ENCODE measurements at regions not wholly inside any gene's neighbourhood (a gene's known extent, or its start where the extent isn't known, plus 50 kb on each side); places are given as distances from the start of the nearest gene placed in this dataset.

DNA sequence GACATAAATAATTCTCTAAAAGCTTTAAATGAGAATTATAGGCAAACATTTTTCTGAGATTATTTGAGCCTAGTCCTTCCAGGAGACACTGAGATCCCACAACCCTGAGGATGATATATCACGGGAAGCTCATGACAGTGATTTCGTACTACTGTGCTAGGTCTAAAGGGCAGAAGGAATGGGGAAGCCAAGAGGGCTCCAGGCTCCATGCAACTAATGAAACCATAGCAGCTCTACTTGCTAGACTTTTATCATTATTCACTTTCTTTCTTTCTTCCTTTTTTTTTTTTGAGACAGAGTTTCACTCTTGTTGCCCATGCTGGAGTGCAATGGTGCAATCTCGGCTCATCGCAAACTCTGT, 57.3 kb upstream of the SGK1 start:
- H3K27ac ChIP-seq (ENCODE audit: low read length): no peak overlapping the region
- no peaks in the 10 kb centered on the region for H3K27me3 ChIP-seq (replicated peaks; ENCODE audit: insufficient read depth, low read length)
- H3K4me3 ChIP-seq (ENCODE audit: low read length): no peak overlapping the region
- DNase-seq: no peak
- H3K9ac ChIP-seq (ENCODE audit: low read length): no peak overlapping the region
- H4K20me1 ChIP-seq (ENCODE audit: insufficient read depth, low read length): no peaks in the 10 kb centered on the region
- H3K9me3 ChIP-seq (replicated peaks; ENCODE audit: insufficient read depth, low read length): no peaks in the 10 kb centered on the region
- no peaks in the 10 kb centered on the region for H3F3A ChIP-seq (ENCODE audit: insufficient read depth, low read length)
- no peak overlapping the region for H2AFZ ChIP-seq (ENCODE audit: low read length)
- H3K36me3 ChIP-seq (replicated peaks; ENCODE audit: insufficient read depth, low read length): no peaks in the 10 kb centered on the region
- no peak for TF ChIP-seq EZH2phosphoT487 (IDR thresholded peaks at IDR 0.05; ENCODE audit: low read length)
- TF ChIP-seq, protein P1, sequence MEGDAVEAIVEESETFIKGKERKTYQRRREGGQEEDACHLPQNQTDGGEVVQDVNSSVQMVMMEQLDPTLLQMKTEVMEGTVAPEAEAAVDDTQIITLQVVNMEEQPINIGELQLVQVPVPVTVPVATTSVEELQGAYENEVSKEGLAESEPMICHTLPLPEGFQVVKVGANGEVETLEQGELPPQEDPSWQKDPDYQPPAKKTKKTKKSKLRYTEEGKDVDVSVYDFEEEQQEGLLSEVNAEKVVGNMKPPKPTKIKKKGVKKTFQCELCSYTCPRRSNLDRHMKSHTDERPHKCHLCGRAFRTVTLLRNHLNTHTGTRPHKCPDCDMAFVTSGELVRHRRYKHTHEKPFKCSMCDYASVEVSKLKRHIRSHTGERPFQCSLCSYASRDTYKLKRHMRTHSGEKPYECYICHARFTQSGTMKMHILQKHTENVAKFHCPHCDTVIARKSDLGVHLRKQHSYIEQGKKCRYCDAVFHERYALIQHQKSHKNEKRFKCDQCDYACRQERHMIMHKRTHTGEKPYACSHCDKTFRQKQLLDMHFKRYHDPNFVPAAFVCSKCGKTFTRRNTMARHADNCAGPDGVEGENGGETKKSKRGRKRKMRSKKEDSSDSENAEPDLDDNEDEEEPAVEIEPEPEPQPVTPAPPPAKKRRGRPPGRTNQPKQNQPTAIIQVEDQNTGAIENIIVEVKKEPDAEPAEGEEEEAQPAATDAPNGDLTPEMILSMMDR (IDR thresholded peaks at IDR 0.05; ENCODE audit: low read length): no peak
- TF ChIP-seq EZH2 (optimal IDR thresholded peaks at IDR 0.05; ENCODE audit: low read depth, low read length): no peak
- no peak overlapping the region for H3K4me2 ChIP-seq (ENCODE audit: low read depth, low read length)
- H3K4me1 ChIP-seq (ENCODE audit: low read length): peaks cover 24% of the 10 kb centered on the region
- H3K79me2 ChIP-seq (ENCODE audit: low read length): no peaks in the 10 kb centered on the region
- H3K9me2 ChIP-seq (replicated peaks; ENCODE audit: insufficient read depth, low read length): no peaks in the 10 kb centered on the region

DNA sequence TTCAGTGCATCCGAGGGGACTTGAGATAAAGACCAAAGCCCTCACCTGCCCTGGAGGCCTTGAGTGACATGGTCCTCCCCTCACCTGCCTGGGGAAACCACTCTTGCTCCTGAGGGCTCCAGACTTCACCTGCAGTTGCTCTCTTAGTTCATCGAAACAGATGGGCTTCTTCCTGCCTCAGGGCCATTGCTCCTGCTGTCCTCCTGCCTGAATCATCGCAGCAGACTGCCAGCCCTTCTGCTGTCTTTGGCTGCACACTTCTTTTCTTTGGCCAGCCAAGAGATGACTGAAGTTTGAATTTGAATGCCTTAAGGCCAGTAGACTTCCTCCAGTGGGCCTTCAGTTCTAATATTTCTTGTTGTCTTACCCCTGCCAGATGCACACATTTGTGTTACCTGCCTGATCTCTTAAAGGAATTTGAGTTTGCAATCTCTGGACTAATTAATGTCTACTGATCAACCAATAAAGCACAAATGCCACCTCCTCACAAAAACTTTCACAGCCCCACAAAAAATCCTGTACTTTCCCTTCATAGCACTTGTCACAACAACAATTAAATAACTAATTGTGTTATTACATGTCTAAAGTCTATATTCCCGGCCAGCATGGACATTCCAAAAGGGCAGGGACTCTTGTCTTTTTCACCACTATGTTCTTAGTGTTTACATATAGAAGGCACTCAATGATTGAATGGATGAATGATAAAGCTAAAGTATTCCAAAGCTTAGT, 56.7 kb upstream of the SGK1 start:
- H3K27ac ChIP-seq (ENCODE audit: low read length): no peak overlapping the region

DNA sequence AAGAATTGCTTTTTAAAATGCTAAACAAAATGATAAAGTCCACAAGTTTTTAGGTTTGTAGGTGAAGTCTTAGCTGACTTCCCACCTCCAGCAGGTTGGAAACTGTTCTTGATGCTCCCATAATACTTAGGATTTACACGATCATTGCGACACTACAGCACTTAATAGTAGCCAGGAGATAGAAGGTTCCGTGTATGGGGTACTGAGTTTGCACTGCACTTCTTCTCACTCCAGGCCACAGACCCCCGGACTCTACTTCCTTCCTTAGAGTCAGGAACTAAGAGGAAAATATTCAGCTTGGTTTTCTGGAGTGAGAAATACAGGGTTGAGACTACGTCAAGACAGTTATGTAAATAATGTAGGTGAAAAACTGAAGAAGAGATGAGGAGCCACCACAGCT, 56.1 kb upstream of the SGK1 start:
- TF ChIP-seq, protein P1 (IDR thresholded peaks at IDR 0.05; ENCODE audit: low read length): no peak
- TF ChIP-seq EZH2phosphoT487 (IDR thresholded peaks at IDR 0.05; ENCODE audit: low read length) (no peak), EZH2 (optimal IDR thresholded peaks at IDR 0.05; ENCODE audit: low read depth, low read length) (no peak)
- Histone ChIP-seq H3K9me2 (replicated peaks; ENCODE audit: insufficient read depth, low read length) (no peaks in the 10 kb centered on the region), H3K9me3 (replicated peaks; ENCODE audit: insufficient read depth, low read length) (no peaks in the 10 kb centered on the region), H3K27me3 (replicated peaks; ENCODE audit: insufficient read depth, low read length) (no peaks in the 10 kb centered on the region), H4K20me1 (ENCODE audit: insufficient read depth, low read length) (no peaks in the 10 kb centered on the region), H2AFZ (ENCODE audit: low read length) (no peak overlapping the region; the same call in 1 of the 2 replicates), H3K27ac (ENCODE audit: low read length) (peak overlapping the region; percentile 49; the same call in 1 of the 2 replicates), H3K4me3 (ENCODE audit: low read length) (no peak overlapping the region), H3K9ac (ENCODE audit: low read length) (no peak overlapping the region), H3F3A (ENCODE audit: insufficient read depth, low read length) (no peaks in the 10 kb centered on the region), H3K4me2 (ENCODE audit: low read depth, low read length) (no peak overlapping the region), H3K4me1 (ENCODE audit: low read length) (peaks cover 24% of the 10 kb centered on the region), H3K79me2 (ENCODE audit: low read length) (no peaks in the 10 kb centered on the region), H3K36me3 (replicated peaks; ENCODE audit: insufficient read depth, low read length) (no peaks in the 10 kb centered on the region)
- DNase-seq: no peak

More for the DNA sequence above, 56.7 kb upstream of the SGK1 start:
- DNase-seq: no peak
- Histone ChIP-seq H3K79me2 (ENCODE audit: low read length) (no peaks in the 10 kb centered on the region), H3K4me3 (ENCODE audit: low read length) (no peak overlapping the region), H3K27me3 (replicated peaks; ENCODE audit: insufficient read depth, low read length) (no peaks in the 10 kb centered on the region), H3F3A (ENCODE audit: insufficient read depth, low read length) (no peaks in the 10 kb centered on the region), H3K4me1 (ENCODE audit: low read length) (peaks cover 24% of the 10 kb centered on the region), H3K36me3 (replicated peaks; ENCODE audit: insufficient read depth, low read length) (no peaks in the 10 kb centered on the region), H2AFZ (ENCODE audit: low read length) (no peak overlapping the region), H3K9me2 (replicated peaks; ENCODE audit: insufficient read depth, low read length) (no peaks in the 10 kb centered on the region), H4K20me1 (ENCODE audit: insufficient read depth, low read length) (no peaks in the 10 kb centered on the region), H3K9ac (ENCODE audit: low read length) (no peak overlapping the region), H3K4me2 (ENCODE audit: low read depth, low read length) (no peak overlapping the region), H3K9me3 (replicated peaks; ENCODE audit: insufficient read depth, low read length) (no peaks in the 10 kb centered on the region)
- TF ChIP-seq, protein P1 (IDR thresholded peaks at IDR 0.05; ENCODE audit: low read length): no peak
- no peak for TF ChIP-seq EZH2 (optimal IDR thresholded peaks at IDR 0.05; ENCODE audit: low read depth, low read length)
- TF ChIP-seq EZH2phosphoT487 (IDR thresholded peaks at IDR 0.05; ENCODE audit: low read length): no peak
